HG02884 (cell line): ENCODE measurements at regions not wholly inside any gene's neighbourhood (a gene's known extent, or its start where the extent isn't known, plus 50 kb on each side); places are given as distances from the start of the nearest gene placed in this dataset.

ENCODE experiments used
- ATAC-seq: cut with Tn5 transposase; IDR thresholded peaks from one replicate; pipeline ENCODE4 v1.9.1; 2021; ENCODE audit warnings: mild to moderate bottlenecking, moderate library complexity; ENCODE audit not compliant: unreplicated experiment

DNA sequence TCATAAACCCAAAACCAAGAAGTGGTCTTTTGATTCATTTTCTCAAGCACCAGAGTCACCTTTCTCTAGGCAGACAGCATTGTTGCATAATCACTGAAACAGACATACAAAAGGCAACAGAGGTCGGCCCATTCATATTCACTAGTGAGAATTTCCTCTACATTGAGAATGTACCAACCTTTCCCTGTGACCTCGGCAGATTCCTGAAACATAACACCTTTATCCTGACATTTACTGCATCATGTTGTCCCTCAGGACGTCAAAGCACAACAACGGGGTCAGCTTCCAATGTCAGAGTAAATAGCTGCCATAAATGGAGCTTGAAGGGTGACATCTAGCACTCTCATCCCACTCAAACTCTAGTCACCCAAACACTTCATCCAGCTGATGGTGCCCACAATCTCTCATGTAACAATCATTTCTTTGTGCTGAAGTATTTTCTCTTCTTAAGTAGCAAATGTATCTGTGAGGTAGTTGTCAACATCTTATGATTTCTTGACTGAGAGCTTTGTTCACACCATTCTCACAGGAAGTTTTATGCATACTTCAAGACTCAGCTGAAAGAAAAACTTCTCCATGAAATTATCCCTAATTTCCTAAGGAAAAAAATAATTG is 802.6 kb upstream of the CHAC2 start:
- no peak for ATAC-seq

DNA sequence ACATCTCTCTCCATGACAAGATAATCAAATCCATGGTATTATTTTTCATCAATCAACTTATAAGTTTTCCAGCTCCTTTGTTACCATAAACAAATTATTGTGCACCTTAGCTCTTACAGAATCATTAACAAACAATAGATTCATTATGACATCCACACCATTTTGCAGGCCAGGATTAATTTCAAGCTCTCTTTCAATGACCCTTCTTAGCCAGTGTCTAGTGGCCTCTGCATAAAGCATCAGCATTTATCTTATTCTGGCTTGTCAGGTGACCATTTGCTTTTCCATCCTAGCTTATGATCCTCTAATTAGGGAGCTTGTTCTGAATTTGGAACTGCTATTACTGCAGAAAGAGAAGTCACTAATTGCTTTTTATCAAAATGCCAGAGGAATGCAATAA is 806.2 kb upstream of the CHAC2 start:
- no peak for ATAC-seq

DNA sequence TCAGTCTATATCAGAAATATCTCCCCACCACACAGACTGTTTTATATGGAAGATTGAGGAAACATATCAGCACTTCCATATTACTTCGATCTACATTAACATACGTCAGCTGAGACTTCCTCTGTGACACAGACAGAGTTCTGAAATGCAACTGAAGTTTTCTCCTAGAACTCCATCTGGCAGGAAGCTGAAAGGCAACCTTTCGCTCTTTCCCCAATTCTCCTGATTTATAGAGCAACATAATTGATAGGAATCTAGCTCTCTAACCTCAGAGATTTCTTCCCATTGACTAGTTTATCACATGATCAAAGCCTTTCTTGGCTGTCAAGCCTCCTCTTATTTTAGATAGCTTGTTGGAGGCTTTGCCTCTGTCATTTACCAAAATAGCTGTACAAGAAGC is 806.7 kb upstream of the CHAC2 start:
- ATAC-seq, result no peak

DNA sequence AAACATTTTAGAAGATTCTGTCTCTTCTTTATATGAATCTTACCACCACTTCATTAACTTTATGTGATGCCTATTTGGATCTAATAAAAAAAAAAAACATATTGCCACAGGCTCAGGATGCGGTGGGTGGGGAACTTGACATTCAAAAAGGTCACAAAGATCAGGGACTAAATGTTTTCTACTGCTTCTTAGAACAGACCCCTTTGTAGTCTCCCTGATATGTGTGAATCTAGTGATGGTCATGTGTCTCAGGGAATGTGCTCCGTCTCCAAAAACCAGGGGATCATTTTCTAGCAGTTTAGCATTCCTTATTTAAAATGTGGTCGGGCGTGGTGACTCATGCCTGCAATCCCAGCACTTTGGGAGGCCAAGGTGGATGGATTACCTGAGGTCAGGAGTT is 807.8 kb upstream of the CHAC2 start:
- no peak for ATAC-seq

DNA sequence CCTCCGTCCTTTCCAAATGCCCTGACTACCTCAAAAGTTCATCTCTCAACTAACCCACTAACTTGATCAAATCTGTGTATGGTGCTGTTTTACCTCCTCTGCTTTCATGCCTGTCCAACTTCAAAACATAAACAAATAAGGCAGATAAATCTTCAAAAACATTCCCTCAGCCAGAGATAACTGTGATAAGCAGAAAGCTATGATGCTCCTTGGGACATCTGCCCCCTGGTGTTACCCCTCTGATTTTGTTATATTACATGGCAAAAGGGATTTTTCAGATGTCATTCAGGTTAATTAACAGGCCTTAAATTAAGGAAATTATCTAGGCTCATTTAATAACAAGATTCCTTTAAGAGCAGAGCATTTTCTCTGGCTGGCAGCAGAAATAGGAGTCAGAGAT is 810.8 kb upstream of the CHAC2 start:
- ATAC-seq, result no peak

DNA sequence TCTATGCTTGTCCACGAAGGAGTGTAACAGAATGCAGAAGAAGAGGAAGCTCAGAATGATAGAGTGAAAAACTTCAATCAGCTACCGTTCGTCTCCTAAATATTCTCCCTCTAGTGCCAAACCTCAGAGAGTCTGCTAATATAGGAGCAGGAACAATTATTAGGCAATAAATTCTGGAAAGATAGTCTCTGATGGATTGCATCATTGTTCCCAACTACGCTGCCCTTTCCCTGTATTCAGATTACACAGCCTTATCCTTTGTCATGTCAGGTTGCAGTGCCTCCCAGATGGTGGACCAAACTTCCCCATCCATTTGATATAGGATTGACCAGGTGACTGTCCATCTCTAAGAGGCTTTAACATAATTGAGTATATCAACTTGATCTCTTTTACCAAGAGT is 811.5 kb upstream of the CHAC2 start:
- ATAC-seq, result no peak

DNA sequence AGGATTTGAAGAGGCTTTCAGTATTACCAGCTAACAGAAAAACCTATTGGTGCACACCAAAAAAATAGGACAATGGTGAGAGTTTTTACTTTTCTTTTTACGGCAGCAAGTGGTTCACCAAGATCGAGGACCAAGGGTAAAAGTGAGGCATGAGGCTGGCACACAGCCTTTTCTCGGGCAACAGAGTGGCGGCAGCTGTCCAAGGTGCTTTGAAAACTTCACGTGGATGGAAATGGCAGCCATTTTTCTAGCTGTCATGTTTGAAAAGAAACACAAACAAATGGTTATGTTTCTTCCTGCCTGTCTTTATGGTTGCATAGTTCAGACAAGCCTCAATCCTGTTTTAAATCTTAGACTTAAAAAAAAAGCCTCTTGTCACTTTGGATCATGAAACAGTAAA is 812.5 kb upstream of the CHAC2 start:
- ATAC-seq, result no peak

DNA sequence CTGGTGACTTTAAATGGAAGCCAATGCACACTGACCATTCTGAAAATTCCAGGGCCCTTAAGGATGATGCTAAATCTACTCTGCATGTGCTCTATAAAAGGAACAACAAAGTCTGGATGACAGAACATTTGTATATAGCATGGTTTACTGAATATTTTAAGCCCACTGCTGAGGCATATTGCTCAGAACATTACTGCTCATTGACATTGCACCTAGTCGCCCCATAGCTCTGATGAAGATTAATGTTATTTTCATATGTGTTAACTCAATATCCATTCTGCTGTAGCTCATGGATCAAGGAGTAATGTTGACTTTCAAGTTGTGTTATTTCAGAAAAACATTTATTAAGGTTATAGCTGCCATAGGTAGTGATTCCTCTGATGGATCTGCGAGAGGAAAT is 827.5 kb upstream of the CHAC2 start:
- no peak for ATAC-seq

DNA sequence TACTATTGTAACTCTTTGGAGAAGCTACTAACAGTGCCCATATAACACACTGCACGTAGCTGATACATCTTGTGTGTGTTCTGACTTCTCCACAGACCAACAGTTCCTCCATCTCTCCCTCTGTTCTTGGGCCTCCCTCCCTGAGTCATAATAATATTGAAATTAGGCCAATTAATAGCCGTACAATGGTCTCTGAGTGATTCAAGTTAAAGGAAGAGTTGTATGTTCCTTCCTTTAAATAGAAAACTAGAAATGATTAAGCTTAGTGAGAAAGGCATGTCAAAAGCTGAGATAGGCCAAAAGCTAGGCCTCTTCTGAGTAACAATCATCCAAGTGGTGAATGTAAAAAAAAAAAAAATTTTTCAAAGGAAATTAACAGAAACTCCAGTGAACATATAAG is 828.4 kb upstream of the CHAC2 start:
- ATAC-seq, result no peak

DNA sequence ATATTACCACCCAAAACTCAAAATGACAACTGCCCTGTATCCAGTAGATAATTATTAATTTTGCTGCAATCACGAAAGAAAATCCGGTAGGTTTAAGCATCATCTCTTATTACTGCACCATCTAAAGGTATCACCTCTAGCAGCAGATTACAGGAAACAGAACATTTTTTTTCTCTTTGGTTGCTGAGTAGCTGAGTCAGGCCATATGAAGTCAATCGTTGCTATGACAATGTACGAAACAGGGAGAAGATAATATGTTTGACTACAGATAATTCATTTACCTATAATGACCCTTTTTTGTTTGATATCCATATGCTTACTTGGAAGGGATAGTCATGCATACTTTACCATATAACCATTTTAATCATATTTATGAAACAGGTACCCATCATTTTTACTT is 831.6 kb upstream of the CHAC2 start:
- no peak for ATAC-seq

DNA sequence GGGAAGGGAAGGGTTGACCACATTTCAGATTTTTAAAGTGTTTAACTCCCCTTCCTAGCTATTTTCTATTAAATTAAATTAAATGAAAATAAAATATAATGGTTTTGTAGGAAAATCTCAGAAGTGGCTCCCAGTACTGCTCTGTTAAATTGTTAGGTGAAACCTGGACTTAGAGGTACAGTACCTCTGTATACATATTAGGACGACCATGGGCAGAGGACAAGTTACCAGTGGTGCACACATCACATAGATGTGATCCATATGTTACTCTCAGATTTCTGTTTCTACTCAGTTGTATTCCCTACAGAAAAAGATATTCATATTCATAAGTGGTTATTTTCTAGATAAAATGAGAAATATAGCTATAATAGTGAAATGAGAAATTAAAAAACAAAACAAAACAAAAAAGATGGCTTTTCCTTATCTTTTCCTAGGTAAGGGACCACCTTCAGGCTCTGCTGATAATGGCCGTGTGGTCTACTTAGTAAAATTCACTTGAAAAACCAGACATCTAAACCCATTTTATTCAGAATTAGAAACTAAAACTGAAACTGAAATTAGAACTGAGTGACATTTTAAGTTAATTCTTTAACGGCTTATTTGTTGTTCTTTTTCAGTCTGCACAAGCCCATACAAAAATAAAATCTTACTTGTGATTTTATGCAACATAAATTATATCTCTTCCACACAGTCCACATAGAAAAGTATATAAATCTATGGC is 832.5 kb upstream of the CHAC2 start:
- ATAC-seq, result no peak

DNA sequence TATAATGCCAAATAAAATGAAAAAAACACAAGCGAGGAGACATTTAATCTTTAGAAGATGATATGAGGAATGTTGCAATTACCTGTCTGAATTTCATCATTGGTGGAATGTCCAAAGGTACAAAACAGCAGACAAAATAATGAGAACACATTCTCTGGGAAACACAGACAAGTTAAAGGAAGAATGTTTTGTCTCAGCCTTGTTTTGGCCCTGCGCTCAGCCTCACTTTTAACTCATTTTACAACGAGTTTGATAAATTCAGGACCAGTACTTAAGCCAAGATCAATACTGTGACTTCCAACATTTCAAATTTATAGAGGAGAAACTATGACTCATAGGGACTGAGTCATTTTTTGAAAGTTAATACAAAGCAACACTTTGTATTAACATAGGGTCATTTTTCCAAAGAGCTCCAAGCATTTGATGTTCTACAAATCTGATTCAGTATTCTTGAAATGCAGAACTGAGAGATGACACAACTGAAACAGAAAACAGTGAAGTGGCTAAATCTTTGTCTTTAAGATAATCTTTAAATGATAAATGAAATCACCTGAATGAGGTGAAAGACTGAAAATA is 833.2 kb upstream of the CHAC2 start:
- ATAC-seq, result no peak

DNA sequence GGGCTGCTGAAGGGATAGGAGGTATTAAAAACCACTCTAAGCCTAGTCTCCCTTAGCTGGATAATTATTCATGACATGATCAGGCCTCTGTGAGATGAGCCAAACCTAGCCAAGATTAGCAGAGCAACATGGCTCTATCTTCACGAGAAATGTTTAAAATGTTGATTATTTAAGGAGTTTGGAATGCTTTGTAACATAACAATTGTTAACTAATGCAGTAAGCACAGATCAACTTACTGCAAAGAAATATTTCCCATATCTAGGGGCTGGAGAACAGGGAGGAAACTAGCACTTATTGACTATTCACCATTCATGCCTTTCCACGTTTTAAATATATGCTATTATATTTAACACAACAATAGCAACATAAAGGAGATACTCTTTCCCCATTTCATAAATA is 833.7 kb upstream of the CHAC2 start:
- no peak for ATAC-seq

DNA sequence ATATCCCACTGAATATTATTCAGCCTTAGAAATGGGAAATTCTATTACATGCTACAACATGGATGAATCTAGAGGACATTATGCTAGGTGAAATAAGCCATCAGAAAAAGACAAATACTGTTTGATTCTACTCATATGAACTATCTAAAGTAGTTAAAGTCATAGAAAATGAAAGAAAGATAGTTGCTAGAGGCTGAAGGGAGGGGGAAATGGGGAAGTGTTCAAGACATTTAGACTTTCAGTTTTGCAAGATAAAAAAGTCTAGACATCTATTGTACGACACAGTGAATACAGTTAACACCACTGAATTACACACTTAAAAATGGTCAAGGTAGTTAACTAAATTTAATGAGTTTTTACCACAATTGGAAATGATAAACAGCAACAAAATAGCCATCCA is 835.9 kb upstream of the CHAC2 start:
- no peak for ATAC-seq

DNA sequence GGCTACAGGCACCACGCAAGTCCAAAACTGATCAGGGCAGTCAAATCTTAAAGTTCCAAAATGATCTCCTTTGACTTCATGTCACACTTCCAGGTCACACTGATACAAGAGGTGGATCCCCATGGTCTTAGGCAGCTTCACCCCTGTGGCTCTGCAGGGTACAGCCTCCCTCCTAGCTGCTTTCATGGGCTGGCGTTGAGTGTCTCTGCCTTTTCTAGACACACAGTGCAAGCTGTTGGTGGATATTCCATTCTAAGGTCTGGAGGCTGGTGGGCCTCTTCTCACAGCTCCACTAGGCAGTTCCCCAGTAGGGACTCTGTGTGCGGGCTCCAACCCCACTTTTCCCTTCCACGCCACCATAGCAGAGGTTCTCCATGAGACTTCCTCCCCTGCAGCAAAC is 838.2 kb upstream of the CHAC2 start:
- no peak for ATAC-seq

DNA sequence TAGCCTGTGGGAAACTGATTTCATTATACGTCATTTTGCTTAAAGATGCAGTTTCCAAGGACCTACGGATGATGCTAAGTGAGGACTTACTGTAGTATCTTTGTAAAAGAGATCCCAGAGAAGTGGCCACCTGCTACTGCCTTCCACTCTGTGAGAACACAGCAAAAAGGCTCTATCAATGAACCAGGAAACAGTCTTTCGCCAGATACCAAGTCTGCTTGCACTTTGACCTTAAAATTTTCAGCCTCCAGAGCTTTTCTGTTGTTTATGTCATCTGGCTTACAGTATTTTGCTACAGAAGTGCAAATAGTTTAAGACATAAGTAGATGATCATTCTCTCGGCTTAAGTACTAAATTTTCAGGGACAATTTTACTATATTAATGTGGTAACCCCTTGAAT is 847.9 kb upstream of the CHAC2 start:
- ATAC-seq, result no peak

DNA sequence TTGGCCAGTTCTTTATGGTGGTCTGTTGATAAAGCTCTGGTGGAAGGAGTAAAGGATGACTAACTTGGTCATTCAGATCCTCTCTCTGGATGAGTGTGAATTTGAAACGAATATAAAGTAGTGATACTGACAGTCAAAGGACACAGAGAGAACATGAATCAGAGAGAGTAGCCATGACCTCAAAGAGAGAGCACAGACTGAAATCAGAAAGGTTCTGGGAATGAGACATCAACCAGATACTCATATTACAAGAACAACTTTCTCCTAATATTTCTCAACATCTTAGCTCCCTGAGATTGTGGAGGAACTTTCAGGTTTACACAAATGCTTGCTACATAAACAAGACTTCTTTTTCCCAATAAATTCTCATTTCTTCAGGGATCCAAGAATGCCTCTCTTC is 849.1 kb upstream of the CHAC2 start:
- no peak for ATAC-seq

DNA sequence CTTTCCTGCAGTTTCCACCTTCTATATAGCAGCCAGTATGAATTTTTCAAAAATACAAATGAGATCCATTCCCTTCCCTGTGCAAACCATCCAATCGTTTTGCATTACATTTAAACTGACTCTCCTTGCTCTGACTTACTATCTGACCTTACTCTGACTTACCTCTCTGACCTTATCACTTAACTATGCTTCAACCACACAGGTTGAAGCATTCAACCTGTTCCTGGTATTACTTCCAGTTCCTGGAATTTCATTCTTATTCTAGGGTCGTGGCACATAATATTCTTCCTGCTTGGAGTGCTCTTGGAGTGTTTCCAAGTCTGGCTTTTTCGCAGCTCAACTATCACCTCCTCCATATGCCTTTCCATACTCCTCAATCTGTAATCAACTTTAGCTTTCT is 850.6 kb upstream of the CHAC2 start:
- no peak for ATAC-seq

DNA sequence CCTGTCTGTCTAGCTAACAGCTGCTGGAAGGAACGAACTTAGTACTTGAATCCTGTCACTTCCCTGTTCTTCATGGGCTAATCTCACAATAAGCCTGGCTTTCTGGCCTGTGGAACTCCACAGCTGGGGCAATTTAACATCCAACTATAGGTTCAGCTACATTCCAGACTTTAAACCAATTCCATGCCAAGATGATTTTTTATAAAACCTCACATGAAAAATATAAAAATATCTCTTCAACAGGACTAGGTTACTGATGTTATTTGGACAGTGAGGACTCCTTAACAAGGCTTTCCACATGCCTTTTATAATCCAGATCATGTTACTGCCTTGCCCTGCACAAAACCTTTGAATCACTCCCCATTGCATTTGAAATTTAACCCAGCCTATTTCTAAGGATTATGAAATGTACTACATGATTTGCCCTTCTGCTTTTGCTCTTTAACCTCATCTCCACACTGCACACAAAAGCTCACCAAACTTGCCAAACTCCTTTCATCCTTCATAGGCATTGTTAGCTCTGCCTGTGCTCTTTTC is 863.2 kb upstream of the CHAC2 start:
- no peak for ATAC-seq

DNA sequence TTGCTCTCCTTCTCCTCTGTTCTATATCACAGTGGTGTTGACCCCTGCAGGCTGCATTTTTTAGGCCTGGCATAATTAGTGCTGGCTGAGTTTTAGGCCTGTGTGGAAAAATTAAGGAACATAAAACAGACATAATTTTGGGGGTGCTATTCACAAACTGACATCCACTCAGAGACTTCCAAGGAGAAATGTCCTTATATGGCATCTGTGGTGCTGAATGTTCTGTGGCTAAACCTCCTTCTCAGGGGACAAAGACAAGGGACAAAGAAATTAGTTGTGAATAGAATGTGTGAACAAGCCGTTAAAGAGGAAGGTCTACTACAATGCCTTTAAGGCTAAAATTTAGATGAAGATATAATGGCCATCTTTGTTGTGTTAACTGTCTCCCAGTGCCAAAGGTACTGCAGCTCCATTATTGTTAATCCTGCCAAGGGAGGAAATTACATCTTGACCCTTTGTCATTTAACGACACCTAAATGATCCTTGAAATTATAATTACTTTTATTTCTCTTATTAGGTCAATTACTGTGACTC is 870.0 kb upstream of the CHAC2 start:
- ATAC-seq, result no peak

DNA sequence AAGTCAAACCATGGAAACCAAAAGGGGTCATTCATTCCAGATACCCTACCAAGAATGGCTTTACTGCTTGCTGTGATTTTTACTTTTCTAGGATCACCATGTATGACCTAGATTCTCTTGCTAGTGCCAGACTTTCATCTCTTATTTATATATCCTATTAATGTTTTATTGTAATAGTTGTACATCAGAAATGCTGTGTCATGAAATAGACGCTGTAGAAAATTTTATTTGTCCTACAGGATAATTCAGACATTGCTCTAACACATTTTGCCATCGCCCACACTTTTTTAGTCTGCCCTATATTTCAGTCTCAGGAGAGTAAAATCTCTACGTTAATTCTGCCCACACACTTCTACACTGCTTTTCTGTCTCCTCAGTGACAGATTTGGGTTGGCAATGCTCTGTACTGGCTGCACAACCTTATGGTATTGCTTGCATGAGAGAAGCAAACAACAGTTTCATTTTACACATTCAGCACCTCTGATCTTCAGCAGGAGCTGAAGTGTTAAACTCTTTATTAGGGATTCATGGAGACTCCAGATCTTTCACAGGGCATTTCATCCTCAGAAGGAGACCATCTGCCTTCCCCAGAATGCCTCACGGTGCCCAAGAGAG is 871.8 kb upstream of the CHAC2 start:
- ATAC-seq, result no peak

DNA sequence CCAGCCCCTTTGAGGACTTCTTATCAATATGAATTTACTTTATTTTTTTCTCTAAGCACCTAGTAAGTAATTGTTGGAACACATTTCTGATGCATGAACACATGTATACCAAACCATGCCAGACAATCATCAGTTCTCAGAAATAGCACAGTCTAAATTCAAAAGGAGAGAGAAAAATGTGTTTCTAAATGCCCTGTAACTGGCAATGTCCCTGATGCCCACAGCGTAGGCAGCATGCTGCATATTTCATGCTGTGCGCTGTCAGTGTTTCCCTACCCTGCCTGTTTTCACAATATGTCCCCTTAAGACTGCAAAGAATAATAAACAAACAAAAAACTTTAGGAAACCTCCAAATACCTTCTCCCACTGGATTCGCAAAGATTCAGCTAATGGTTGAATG is 881.0 kb upstream of the CHAC2 start:
- ATAC-seq, result no peak
